HK-2 (cell line): ENCODE measurements at regions not wholly inside any gene's neighbourhood (a gene's known extent, or its start where the extent isn't known, plus 50 kb on each side); places are given as distances from the start of the nearest gene placed in this dataset.
"Not testable (repeated sequence)": the region's sequence is repeated elsewhere in the genome, so short reads cannot be mapped to it uniquely, and the experiment has no call there.

ENCODE experiments used
- DNase-seq: peaks from one replicate; pipeline ENCODE4 v3.0.0-alpha.2; 2018; ENCODE audit not compliant: unreplicated experiment

GRCh38 chr2:87352178-87352934 is 330.7 kb upstream of the PLGLB1 start:
- DNase-seq, result not testable (repeated sequence)

- DNase-seq, result not testable (repeated sequence)
Observed at GRCh38 chr2:87353408-87353807, 331.8 kb upstream of the PLGLB1 start.

GRCh38 chr2:87354102-87354501 is 332.5 kb upstream of the PLGLB1 start:
- DNase-seq, result not testable (repeated sequence)

GRCh38 chr2:87360250-87360649 is 338.6 kb upstream of the PLGLB1 start:
- not testable (repeated sequence) for DNase-seq

- DNase-seq, result not testable (repeated sequence)
Observed at GRCh38 chr2:87360927-87361326, 339.3 kb upstream of the PLGLB1 start.

- DNase-seq, result not testable (repeated sequence)
Observed at GRCh38 chr2:87361805-87362204, 340.2 kb upstream of the PLGLB1 start.

GRCh38 chr2:87364379-87364778 is 342.7 kb upstream of the PLGLB1 start:
- not testable (repeated sequence) for DNase-seq

- DNase-seq, result not testable (repeated sequence)
Observed at GRCh38 chr2:87365038-87365437, 343.4 kb upstream of the PLGLB1 start.

GRCh38 chr2:87386063-87386560 is 361.8 kb upstream of the PLGLB2 start:
- DNase-seq, result not testable (repeated sequence)

- DNase-seq, result not testable (repeated sequence)
Observed at GRCh38 chr2:87395784-87396183, 352.1 kb upstream of the PLGLB2 start.

- not testable (repeated sequence) for DNase-seq
Observed at GRCh38 chr2:87396551-87397265, 351.2 kb upstream of the PLGLB2 start.

- DNase-seq, result not testable (repeated sequence)
Observed at GRCh38 chr2:87397276-87398065, 350.4 kb upstream of the PLGLB2 start.

- not testable (repeated sequence) for DNase-seq
Observed at GRCh38 chr2:87398567-87399305, 349.2 kb upstream of the PLGLB2 start.

- no peak for DNase-seq
Observed at GRCh38 chr2:87401726-87402345, 346.1 kb upstream of the PLGLB2 start.

- DNase-seq, result no peak
Observed at GRCh38 chr2:87403893-87404175, 344.1 kb upstream of the PLGLB2 start.

- not testable (repeated sequence) for DNase-seq
Observed at GRCh38 chr2:87404411-87405255, 343.3 kb upstream of the PLGLB2 start.

- not testable (repeated sequence) for DNase-seq
Observed at GRCh38 chr2:87405531-87406216, 342.2 kb upstream of the PLGLB2 start.

GRCh38 chr2:87406406-87407175 is 341.3 kb upstream of the PLGLB2 start:
- DNase-seq, result not testable (repeated sequence)

- not testable (repeated sequence) for DNase-seq
Observed at GRCh38 chr2:87409601-87410000, 338.3 kb upstream of the PLGLB2 start.
